SKM-1 (cell line): ENCODE measurements at regions not wholly inside any gene's neighbourhood (a gene's known extent, or its start where the extent isn't known, plus 50 kb on each side); places are given as distances from the start of the nearest gene placed in this dataset.
"Not testable (repeated sequence)": the region's sequence is repeated elsewhere in the genome, so short reads cannot be mapped to it uniquely, and the experiment has no call there.

Experiments used
- DNase-seq: peaks from one replicate; lab custom pipeline; 2025; ENCODE audit not compliant: unreplicated experiment; lab: John Stamatoyannopoulos, UW

GRCh38 chr11:81990659-81991443 lies 742.8 kb downstream of the FAM181B start:
- DNase-seq, result no peak

GRCh38 chr11:81989093-81989492 lies 744.6 kb downstream of the FAM181B start:
- no peak for DNase-seq

DNA sequence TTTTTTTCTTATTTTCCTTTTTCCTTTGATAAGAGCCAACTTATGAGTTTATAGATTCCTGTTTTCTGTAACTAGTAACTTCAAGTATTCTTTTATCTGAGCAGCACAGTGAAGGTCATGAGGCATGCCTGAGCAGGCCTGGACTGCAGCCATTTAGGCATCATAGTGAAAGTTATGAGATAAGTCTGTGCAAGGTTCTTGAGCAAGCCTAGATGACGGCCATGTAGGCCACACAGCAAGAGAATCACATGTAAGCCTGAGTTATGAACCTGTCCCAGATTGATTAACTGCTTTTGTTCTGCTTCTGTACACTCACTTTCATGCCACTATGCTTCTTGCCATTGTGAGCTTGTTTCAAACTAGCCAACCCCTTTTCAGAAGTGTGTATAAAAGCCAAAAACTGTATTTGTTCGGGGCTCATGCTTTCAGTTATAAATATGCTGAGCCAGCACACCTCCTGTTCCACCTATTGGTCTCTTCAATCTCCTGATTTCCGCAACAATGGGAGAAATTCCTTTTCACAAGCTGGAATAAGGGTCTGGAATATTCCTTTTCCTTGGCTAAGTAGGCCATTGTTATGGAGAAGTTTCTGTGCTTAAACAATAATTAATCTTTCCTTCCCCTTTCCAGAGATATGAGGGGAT lies 745.7 kb downstream of the FAM181B start:
- no peak for DNase-seq

- no peak for DNase-seq
Measured at GRCh38 chr11:81986556-81987161, 747.0 kb downstream of the FAM181B start.

DNA sequence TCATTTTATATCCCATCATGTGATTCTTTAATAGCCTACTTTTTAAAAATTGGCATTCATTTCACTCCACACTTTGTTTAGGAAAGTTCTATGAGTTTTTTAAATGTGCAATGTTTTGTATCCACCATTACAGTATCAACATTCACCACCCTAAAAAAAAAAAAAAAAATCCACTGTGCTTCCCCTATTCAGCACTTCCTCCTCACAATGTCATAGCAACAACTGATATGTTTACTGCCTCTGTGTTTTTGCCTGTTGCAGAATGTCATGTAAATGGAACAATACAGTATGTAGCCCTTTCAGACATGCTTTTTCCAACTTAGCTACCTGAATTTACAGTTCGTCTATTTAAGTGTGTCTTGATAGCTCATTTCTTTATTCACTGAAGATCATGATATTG lies 754.2 kb downstream of the FAM181B start:
- DNase-seq, result no peak

DNA sequence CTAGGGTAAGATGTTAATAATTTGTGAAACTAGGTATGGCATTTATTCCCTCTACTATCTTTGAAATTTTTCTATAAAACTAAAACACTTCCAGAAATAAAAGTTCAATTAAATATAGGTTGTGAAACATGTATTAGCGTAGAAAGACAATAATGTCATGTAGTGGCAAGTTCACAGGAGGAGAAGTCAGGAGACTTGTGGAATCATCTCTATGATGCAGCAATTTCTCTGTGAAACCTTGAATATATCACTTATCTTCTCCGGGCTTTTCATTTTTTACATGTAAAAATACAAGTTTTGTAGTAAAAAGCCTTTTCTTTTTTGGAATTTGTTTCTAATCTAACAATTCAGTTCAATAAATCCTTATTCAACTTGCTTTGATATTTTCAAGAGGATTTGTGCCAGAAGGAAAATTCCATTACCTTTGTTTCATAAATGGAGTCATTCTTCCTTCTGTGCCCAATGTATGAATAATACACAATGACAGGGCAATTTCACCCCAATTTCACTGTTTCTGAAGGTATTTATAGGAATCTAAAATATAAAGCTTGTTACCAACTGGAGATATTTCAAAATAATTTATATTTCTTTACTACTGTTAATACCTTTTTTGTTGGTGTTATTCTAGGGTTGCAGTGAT lies 758.3 kb downstream of the FAM181B start:
- DNase-seq, result no peak

DNA sequence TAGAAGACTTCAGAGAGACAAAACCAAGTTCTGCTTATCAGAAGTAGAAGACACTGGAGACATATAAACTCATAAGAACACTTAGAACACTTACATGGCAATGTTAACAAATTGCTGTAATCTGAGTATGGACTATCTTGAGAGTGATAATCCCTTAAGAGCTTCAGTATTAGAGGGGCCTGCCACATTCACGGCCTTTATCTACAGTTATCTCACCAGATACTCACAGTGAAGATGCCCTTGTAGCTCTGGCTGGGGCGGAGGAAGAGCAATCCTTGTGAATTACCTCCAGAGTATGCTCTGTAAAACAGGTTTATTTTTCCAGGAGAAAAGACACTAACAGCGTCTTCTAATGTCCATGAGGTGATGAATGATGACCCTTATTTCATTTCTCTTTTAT lies 762.8 kb downstream of the FAM181B start:
- no peak for DNase-seq

GRCh38 chr11:81967242-81967641 lies 766.4 kb downstream of the FAM181B start:
- DNase-seq, result no peak

GRCh38 chr11:81966340-81966739 lies 767.3 kb downstream of the FAM181B start:
- DNase-seq, result no peak

- DNase-seq, result no peak
Measured at GRCh38 chr11:81963018-81963417, 770.6 kb downstream of the FAM181B start.

DNA sequence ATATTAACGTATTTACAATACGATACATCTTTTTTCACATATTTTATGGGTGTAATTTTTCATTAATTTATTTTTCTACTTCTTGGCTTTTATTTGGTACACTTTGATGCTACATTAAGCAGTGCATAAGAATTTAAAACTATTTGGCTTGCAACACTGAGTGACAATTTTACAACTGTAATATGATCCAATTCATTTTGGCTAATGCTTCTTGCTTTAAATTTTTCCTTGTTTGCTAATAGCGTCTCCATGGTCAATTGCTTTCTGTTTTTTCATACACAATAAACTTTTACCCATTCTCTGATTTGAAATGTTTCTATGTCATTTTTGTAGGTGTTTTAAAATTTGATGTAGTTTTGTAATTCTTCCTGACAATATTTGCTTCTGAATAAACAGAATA lies 773.2 kb downstream of the FAM181B start:
- no peak for DNase-seq

- DNase-seq, result no peak
Measured at GRCh38 chr11:81959341-81959740, 774.3 kb downstream of the FAM181B start.

DNA sequence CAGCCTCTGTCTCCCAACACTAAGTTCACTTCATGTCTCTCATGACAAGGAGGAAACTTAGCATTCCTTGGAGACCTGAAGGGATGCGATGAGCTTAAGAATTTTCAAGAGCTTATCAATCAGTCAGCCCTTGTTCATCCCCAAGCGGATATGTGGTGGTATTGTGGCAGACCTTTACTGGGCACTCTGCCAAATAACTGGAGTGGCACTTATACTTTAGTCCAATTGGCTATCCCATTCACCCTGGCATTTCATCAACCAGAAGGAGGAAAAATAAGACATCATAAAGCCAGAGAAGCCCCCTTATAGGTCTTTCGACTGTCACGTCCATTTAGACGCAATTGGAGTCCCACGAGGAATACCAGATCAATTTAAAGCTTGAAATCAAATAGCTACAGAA lies 779.4 kb downstream of the FAM181B start:
- not testable (repeated sequence) for DNase-seq

DNA sequence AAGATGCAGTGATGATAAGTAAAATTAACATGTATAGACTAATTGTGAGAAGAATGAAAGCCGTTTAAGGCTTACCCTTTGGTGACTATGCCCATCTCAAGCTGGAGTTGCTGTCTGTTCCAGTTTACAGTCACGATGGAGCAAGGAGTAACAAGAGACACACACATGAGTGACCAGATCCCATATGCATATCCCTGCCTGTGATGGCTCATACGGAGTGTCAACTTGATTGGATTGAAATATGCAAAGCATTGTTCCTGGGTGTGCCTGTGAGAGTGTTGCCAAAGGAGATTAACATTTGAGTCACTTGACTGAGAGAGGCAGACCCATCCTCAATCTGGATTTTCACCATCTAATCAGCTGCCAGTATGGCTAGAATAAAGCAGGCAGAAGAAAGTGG lies 786.8 kb downstream of the FAM181B start:
- no peak for DNase-seq

- DNase-seq, result no peak
Measured at GRCh38 chr11:81942646-81943045, 791.0 kb downstream of the FAM181B start.

DNA sequence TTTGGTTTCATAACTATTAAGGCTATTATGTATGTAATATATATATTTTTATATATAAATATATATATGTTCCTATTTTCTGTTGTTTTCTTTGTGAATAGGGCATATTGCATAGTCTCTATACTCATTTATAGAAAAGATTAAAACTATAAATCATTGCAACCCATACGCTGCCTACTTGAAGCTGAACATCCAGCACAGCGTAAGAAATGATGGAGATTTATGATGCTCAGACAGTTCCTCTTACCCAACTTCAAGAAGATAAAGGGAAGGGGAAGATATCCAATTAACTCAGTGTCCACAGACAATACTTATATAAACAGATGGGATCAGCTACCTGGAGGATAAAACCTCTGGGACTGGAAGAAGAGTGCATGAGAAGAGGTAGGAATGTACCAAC lies 791.7 kb downstream of the FAM181B start:
- DNase-seq, result no peak

- DNase-seq, result no peak
Measured at GRCh38 chr11:81932303-81932702, 801.4 kb downstream of the FAM181B start.

DNA sequence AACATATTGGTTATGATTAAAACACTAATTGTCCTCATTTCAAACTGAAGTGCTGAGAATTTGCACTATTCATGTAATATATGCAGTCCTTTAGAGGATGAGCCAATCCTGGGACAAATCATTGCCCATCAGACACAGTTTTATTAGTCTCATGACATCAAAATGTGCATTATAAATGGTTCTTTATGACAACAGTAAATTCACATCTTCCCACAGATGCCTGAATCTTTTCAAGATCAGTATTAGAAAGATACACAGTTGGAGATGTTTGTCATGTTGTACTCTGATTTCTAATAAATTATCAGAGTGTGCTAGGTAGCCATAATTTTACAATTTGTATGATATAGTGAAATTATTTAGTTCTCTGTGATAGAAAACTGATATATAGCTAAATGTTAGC lies 813.5 kb downstream of the FAM181B start:
- DNase-seq, result no peak

GRCh38 chr11:81916451-81916850 lies 817.2 kb downstream of the FAM181B start:
- DNase-seq, result no peak

DNA sequence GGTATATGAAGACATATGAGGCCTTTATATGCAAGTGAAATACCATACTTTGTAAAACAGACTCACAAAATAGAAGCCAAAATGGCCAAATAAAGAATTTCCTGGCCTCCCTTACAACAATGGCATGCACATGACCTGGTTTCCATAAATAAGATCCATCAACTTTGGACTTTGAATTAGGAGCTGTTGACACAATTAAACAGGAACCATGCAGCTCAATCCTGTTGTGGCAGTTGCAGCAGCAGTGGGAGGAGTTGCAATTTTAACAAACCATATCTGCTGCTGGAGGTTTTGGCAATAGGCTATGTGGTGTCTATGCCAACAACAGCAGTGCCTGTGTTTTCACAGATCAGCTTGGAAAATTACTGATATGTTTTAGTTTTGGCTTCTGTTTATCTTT lies 818.6 kb downstream of the FAM181B start:
- no peak for DNase-seq

DNA sequence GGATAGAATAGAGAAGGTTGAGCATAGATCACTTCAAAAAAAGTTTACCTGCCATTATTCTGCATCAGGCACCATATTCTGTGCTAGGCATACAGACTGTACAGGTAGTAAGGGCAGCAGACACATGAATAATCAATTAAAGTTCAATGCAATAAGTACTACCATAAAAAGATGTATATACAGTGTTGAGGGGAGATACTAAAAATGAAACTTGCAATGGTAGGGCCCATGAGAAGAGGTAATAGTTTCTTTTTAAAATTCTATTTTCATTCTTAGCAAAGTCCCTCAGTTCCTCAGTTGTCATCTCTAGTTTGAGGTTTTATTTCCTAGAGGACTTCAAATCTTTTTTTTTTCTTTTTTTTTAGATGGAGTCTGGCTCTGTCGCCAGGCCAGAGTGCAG lies 819.9 kb downstream of the FAM181B start:
- no peak for DNase-seq

DNA sequence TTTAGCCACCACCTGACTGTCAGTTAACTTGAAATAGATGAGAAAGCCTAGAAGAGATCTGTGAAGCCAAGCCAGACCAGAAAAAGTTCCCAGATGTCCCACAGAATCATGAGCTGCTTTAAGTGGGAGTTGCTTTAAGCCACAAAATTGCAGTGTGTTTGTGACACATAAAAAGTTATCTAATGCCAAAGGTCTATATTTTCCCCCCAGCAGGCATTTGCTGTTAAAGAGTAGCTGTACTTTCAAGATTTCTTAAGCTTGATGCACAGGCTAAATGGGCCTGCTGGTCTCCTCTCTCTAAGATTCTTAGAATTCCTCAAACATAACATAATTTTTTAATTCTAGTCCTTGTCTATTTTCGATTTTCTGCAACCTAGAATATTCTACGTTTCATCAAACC lies 825.7 kb downstream of the FAM181B start:
- DNase-seq, result no peak
